ENCODE measurements at regions not wholly inside any gene's neighbourhood (a gene's known extent, or its start where the extent isn't known, plus 50 kb on each side); places are given as distances from the start of the nearest gene placed in this dataset.
A peak's percentile ranks its signal among the peaks of the same experiment; 100 is the strongest.

GRCh38 chr12:40168001-40168400 lies 56.8 kb upstream of the LRRK2 start:
- Histone ChIP-seq H3K4me1 (no peaks in the 10 kb centered on the region), H3K27ac (no peak overlapping the region), H3K27me3 (no peaks in the 10 kb centered on the region), H3K9me3 (no peaks in the 10 kb centered on the region), H3K4me3 (no peak overlapping the region), H3K36me3 (no peaks in the 10 kb centered on the region)
- no peak for DNase-seq (ENCODE audit: low spot score in 2 of 2)
- TF ChIP-seq POLR2A (IDR thresholded peaks at IDR 0.05) (no peak), POLR2AphosphoS5 (IDR thresholded peaks at IDR 0.05) (no peak), CTCF (IDR thresholded peaks at IDR 0.05) (no peak)
- intact Hi-C loops (cut with DNase I; ENCODE audit: low total_unique reads) = no loop called here

GRCh38 chr12:40165179-40165578 lies 59.3 kb upstream of the SLC2A13 start:
- no peaks in the 10 kb centered on the region for H3K36me3 ChIP-seq
- no peaks in the 10 kb centered on the region for H3K4me1 ChIP-seq
- H3K9me3 ChIP-seq = no peaks in the 10 kb centered on the region
- TF ChIP-seq CTCF (IDR thresholded peaks at IDR 0.05) = no peak
- no peak for TF ChIP-seq POLR2AphosphoS5 (IDR thresholded peaks at IDR 0.05)
- no peak for TF ChIP-seq POLR2A (IDR thresholded peaks at IDR 0.05)
- H3K27me3 ChIP-seq = no peaks in the 10 kb centered on the region
- intact Hi-C loops (cut with DNase I; ENCODE audit: low total_unique reads) = no loop called here
- H3K27ac ChIP-seq = no peak overlapping the region
- H3K4me3 ChIP-seq = no peak overlapping the region
- no peak for DNase-seq (ENCODE audit: low spot score in 2 of 2)

- Histone ChIP-seq H3K27me3 (no peaks in the 10 kb centered on the region), H3K4me1 (no peaks in the 10 kb centered on the region), H3K27ac (no peak overlapping the region), H3K4me3 (no peak overlapping the region), H3K36me3 (no peaks in the 10 kb centered on the region), H3K9me3 (no peaks in the 10 kb centered on the region)
- DNase-seq (ENCODE audit: low spot score in 2 of 2) = no peak
- intact Hi-C loops (cut with DNase I; ENCODE audit: low total_unique reads) = no loop called here
- no peak for TF ChIP-seq CTCF (IDR thresholded peaks at IDR 0.05)
- no peak for TF ChIP-seq POLR2A (IDR thresholded peaks at IDR 0.05)
- no peak for TF ChIP-seq POLR2AphosphoS5 (IDR thresholded peaks at IDR 0.05)
These were observed 58.2 kb upstream of the SLC2A13 start for GRCh38 chr12:40164034-40164433.

- no peak overlapping the region for H3K27ac ChIP-seq
- intact Hi-C loops (cut with DNase I; ENCODE audit: low total_unique reads) = no loop called here
- DNase-seq (ENCODE audit: low spot score in 2 of 2) = no peak
- no peaks in the 10 kb centered on the region for H3K27me3 ChIP-seq
- no peaks in the 10 kb centered on the region for H3K36me3 ChIP-seq
- H3K4me3 ChIP-seq = no peak overlapping the region
- H3K4me1 ChIP-seq = no peaks in the 10 kb centered on the region
- no peak for TF ChIP-seq POLR2A (IDR thresholded peaks at IDR 0.05)
- TF ChIP-seq CTCF (IDR thresholded peaks at IDR 0.05) = no peak
- no peak for TF ChIP-seq POLR2AphosphoS5 (IDR thresholded peaks at IDR 0.05)
- no peaks in the 10 kb centered on the region for H3K9me3 ChIP-seq
These were observed 56.2 kb upstream of the SLC2A13 start for GRCh38 chr12:40162033-40162432.

GRCh38 chr12:40158592-40159111 lies 52.8 kb upstream of the SLC2A13 start:
- Histone ChIP-seq H3K27ac (peak overlapping the region; percentile 29 to 72), H3K27me3 (no peaks in the 10 kb centered on the region), H3K4me1 (no peaks in the 10 kb centered on the region), H3K4me3 (no peak overlapping the region), H3K36me3 (no peaks in the 10 kb centered on the region), H3K9me3 (no peaks in the 10 kb centered on the region)
- TF ChIP-seq POLR2AphosphoS5 (IDR thresholded peaks at IDR 0.05) (peak in 2 of 3 donors; percentile 28 to 43), POLR2A (IDR thresholded peaks at IDR 0.05) (no peak), CTCF (IDR thresholded peaks at IDR 0.05) (no peak)
- intact Hi-C loops (cut with DNase I; ENCODE audit: low total_unique reads) = no loop called here
- DNase-seq (ENCODE audit: low spot score in 2 of 2) = peak in 1 of 2 donors; percentile 67

Measured in breast epithelium (tissue), 4 donors.